Type B pancreatic cell (in vitro differentiated cells): ENCODE measurements at regions not wholly inside any gene's neighbourhood (a gene's known extent, or its start where the extent isn't known, plus 50 kb on each side); places are given as distances from the start of the nearest gene placed in this dataset.

Source experiments
- DNase-seq: peaks from one replicate; pipeline ENCODE4 v3.0.0; 2021; ENCODE audit warnings: mixed read lengths; ENCODE audit not compliant: unreplicated experiment; ENCODE audit errors: extremely low spot score
- H3K27ac Mint-ChIP-seq: 2 replicates; pipeline ENCODE4 v1.8.0; 2021; ENCODE audit warnings: mild to moderate bottlenecking, mixed read lengths
- H3K27me3 Mint-ChIP-seq: 2 replicates; pipeline ENCODE4 v1.8.0; 2021; ENCODE audit warnings: mixed read lengths
- H3K36me3 Mint-ChIP-seq: 2 replicates; pipeline ENCODE4 v1.8.0; 2021; ENCODE audit warnings: mixed read lengths
- H3K4me1 Mint-ChIP-seq: one replicate; pipeline ENCODE4 v1.8.0; 2021; ENCODE audit warnings: mixed read lengths; ENCODE audit not compliant: unreplicated experiment
- H3K4me3 Mint-ChIP-seq: 2 replicates; pipeline ENCODE4 v1.8.0; 2021; ENCODE audit warnings: mild to moderate bottlenecking, mixed read lengths
- H3K9me3 Mint-ChIP-seq: 2 replicates; pipeline ENCODE4 v1.8.0; 2021; ENCODE audit warnings: mixed read lengths
- TF ChIP-seq, protein P1 (sequence below): fragments of 200-600 bp; sonication (generic); conservative IDR thresholded peaks from 2 replicates; pipeline ENCODE4 v1.5.0; 2021; ENCODE audit warnings: antibody characterized with exemption, mild to moderate bottlenecking

DNA sequence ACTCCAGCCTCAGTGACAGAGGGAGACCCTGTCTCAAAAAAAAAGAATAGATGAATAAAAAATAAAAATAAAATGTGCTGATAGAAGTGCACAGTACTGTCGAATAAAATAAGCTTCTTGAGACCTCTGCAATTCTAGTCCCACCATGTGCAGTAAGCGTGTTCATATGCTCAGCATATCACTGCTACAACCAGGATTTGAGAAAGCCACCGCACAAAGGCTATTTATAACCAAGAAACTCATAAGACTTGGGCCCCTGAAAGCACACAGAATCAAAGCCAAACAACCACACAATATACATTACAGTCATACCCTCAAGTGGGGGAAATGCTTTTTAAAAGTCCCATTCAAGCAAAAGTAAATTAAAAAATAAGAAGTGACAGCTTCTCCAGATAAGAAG lies 56.5 kb upstream of the FXR1 start:
- Mint-ChIP-seq H3K4me1 (no peaks in the 10 kb centered on the region), H3K36me3 (no peaks in the 10 kb centered on the region), H3K27ac (no peak overlapping the region), H3K9me3 (no peaks in the 10 kb centered on the region), H3K27me3 (peaks cover 4% of the 10 kb centered on the region), H3K4me3 (no peak overlapping the region)
- TF ChIP-seq, protein P1, sequence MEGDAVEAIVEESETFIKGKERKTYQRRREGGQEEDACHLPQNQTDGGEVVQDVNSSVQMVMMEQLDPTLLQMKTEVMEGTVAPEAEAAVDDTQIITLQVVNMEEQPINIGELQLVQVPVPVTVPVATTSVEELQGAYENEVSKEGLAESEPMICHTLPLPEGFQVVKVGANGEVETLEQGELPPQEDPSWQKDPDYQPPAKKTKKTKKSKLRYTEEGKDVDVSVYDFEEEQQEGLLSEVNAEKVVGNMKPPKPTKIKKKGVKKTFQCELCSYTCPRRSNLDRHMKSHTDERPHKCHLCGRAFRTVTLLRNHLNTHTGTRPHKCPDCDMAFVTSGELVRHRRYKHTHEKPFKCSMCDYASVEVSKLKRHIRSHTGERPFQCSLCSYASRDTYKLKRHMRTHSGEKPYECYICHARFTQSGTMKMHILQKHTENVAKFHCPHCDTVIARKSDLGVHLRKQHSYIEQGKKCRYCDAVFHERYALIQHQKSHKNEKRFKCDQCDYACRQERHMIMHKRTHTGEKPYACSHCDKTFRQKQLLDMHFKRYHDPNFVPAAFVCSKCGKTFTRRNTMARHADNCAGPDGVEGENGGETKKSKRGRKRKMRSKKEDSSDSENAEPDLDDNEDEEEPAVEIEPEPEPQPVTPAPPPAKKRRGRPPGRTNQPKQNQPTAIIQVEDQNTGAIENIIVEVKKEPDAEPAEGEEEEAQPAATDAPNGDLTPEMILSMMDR = no peak
- DNase-seq = no peak

DNA sequence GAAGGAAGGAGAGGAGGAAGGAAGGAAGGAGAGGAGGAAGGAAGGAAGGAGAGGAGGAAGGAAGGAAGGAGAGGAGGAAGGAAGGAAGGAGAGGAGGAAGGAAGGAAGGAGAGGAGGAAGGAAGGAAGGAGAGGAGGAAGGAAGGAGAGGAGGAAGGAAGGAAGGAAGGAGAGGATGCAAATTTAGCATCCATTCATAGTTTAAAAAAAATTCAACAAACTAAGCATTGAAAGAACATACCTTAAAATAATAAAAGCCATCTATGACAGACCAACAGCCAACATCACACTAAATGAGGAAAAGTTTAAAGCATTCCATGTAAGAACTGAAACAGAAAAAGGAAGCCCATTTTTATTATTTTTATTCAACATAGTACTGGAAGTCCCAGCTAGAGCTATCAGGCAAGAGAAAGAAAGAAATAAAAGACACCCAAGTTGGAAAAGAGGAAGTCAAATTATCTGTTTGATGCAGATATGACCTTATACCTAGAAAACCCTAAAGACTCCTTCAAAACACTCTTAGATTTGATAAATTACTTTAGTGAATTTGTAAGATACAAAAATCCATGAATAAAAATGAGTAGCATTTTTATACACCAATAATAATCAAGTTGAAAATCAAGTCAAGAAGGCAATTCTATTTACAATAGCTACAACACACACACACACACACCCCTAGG lies 52.2 kb upstream of the FXR1 start:
- H3K4me3 Mint-ChIP-seq = no peak overlapping the region
- TF ChIP-seq, protein P1 = no peak
- no peaks in the 10 kb centered on the region for H3K9me3 Mint-ChIP-seq
- no peak overlapping the region for H3K27ac Mint-ChIP-seq
- no peaks in the 10 kb centered on the region for H3K36me3 Mint-ChIP-seq
- peaks cover 4% of the 10 kb centered on the region for H3K27me3 Mint-ChIP-seq
- no peak for DNase-seq
- no peaks in the 10 kb centered on the region for H3K4me1 Mint-ChIP-seq
